GM19239 (cell line): ENCODE measurements at regions not wholly inside any gene's neighbourhood (a gene's known extent, or its start where the extent isn't known, plus 50 kb on each side); places are given as distances from the start of the nearest gene placed in this dataset.
"Not testable (repeated sequence)": the region's sequence is repeated elsewhere in the genome, so short reads cannot be mapped to it uniquely, and the experiment has no call there.

ENCODE experiments used
- DNase-seq: peaks from one replicate; pipeline ENCODE4 v3.0.0; 2011; ENCODE audit warnings: low spot score; ENCODE audit not compliant: insufficient read length
- FAIRE-seq: peaks from 2 replicates; lab custom pipeline; 2011; peaks lifted over from hg19 to GRCh38; lab: Jason Lieb, UNC

DNA sequence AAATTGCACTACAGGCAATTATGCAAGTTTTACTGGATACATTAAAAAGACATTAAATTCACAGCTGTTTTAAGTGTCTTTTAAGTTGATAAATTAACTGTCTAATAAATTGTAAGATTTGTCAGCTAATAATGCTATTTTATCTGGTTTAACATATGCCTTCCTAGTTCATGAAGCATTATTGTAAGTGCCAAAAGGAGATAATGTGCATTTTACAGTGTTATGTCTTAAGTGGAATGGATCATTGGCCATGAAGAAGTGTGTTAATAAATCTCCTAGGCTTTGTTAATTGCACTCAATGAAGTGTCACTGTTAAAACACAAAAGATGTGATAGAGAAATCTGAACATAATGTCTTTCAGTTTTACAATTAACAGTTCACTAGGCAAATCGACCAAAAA is 784.3 kb upstream of the POU3F4 start:
- FAIRE-seq: no peak
- no peak for DNase-seq

DNA sequence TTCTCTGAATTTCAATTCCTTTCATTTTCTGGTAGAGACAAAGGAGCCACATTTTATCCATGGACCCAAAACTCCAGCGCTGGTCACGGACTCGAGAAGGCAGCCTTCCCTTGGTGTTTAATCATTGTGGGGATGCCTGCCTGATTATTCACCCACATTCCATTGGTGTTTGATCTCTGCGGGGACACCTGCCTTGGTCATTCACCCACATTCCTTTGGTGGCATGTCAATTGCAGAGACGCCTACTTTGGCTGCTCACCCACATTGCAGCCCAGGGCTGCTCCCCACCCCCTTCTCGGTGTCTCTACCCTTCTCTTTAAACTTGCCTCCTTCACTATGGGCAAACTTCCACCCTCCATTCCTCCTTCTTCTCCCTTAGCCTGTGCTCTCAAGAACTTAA is 780.7 kb upstream of the POU3F4 start:
- DNase-seq, FAIRE-seq: not testable (repeated sequence)

DNA sequence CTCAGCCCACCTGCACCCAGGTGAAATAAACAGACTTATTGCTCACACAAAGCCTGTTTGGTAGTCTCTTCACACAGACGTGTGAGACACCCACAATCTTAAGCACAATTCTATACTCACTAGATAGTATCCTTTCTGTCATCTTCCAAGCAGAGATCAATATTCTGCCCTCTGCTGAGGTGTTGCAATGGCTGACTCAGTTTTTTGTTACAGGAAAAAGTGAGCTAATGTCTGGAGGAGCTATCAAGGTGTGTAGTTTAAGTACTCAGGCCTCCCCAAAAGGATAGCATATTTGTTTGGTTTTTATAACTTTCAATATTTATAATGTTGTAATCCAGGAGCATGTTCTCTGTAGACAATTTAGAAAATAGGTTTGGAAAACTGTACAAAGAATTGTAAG is 775.2 kb upstream of the POU3F4 start:
- FAIRE-seq (no peak), DNase-seq (no peak)

DNA sequence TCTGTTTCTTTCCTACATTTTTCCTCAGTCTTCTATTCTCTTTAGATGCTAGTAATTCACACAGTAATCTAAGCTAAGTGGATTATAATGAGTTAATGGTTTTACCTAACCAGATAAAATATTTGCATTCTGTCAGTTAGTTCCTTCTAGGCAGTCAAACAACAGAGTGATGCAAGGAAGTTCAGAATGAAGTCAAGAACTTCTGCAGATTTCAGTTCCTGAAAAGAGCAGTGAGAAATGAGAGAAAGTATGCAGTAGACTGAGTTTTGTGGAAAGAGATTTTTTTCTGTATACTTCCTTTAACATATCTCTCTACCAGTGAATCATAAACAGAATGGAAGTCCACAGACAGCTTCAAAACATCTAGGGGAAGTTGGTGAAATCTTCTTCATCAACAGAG is 774.0 kb upstream of the POU3F4 start:
- FAIRE-seq (no peak), DNase-seq (no peak)

DNA sequence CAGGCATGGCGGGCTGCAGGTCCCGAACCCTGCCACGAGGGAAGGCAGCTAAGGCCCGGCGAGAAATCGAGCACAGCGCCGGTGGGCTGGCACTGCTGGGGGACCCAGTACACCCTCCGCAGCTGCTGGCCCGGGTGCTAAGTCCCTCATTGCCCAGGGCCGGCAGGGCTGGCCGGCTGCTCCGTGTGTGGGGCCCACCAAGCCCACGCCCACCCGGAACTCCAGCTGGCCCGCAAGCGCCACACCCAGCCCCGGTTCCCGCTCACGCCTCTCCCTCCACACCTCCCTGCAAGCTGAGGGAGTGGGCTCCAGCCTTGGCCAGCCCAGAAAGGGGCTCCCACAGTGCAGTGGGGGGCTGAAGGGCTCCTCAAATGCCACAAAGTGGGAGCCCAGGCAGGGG is 769.8 kb upstream of the POU3F4 start:
- not testable (repeated sequence) for DNase-seq
- peak; percentile 61 for FAIRE-seq

DNA sequence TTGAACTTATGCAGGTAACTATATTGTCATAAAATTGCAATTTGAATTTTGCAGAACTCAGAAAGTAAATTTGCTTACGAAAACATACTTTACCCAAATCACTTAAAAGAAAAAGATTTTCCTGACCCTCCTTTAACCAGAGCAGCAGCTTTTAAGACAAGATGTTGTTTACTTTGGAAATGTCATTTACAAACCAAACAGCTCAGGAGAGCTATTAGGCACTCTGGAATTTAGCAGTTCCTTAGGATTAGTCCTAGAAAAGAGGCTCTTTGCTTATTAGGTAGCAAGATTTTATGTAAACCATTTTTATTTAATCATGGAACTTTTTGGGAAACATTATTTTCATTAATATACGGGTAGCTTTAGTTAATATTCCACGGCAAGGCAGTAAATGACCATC is 765.7 kb upstream of the POU3F4 start:
- FAIRE-seq (no peak), DNase-seq (no peak)

DNA sequence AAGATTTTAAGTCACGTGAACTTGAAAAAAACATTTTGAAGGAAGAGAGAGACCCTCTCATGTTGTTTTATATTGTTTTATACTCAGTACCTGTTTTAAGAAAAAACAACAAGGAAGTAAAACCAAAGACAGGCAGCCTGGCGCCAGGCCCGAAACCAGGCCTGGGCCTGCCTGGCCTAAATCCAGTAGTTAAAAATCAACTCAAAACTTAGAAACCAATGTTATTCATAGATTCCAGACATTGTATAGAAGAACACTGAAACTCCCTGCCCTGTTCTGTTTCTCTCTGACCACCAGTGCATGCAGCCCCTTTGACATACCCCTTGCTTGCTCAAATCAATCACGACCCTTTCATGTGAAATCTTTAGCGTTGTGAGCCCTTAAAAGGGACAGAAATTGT is 762.4 kb upstream of the POU3F4 start:
- not testable (repeated sequence) for DNase-seq, FAIRE-seq

DNA sequence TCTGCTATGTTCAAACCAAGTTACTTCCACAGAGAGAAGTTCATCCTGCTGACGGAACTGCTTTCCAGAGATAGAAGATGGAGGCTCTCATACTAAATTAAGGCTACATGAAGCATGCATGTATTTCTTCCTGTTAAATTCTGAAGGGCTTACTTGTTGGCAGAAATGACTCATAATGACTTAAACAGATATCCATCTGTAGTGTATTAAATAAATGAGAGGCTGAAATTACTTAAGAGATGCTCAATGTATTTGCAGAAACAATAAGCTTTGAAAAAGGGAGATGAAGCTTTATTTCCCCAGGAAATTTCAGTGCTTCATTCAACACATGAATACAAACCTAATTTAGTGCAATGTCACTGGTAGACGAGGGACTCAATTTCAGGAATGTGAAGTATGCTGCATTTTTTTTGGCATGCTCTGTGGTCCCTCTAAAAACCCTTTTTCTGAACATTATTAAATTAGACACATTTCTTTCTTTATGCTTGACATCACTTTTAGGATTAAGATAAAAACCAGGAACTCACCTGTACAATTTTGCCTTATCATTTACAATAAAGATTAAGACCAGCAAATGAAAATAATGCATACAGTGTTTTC is 759.1 kb upstream of the POU3F4 start:
- DNase-seq (no peak), FAIRE-seq (no peak)

DNA sequence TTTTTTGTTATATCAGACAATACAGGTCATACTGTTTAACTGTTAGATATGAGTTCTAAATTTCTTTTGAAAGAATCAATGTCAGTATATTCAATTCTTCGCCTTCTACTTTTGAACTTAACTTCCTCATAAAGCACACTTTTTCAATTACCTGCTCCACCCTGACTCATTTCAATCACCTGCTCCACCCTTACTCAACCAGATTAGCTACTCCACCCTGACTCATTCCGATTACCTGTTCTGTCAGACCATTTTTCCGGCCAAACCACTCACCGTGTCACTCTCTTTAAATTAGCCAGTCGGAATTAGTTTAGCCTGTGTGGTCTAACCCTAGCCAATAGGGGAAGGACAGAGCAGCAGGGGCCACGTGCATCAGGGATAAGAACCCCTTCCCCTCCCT is 751.8 kb upstream of the POU3F4 start:
- FAIRE-seq (no peak), DNase-seq (no peak)

DNA sequence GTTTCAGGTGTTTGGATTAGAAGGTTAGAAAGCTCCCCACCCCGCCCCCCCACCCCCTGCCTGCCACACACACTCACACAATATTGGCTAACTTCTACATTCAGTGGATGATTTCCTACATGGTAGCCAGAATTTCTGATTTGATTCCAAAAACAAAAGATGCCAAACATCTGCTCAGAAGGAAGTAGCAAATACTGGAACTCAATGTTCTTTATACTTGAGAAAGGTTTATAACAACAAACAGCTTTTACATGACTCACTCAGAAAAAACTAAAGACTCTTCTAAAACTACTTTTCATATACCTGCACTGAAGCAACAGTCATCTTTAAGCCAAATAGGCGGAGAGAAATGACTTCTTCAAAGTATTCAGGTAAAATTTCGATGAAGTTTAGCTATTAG is 750.5 kb upstream of the POU3F4 start:
- peak; percentile 68 for FAIRE-seq

DNA sequence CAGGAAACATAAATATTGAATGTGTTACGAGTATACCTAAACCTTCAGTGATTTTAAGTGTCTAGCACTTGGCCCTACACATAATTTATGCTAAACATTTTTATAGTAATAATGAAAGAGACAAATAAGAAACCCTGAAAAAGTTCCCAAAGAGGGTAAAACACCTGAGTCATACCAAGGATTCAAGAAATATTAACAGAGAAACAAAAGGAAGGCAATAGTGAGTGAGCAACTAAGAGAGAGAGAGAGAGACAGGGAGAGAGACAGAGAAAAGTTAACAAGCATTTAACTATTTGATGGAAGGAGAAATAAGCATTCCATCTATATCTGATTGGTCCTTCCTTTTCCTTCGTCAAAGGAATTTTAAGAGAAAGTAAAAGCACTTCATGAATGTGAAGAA is 743.6 kb upstream of the POU3F4 start:
- DNase-seq (no peak), FAIRE-seq (no peak)

More for the DNA sequence above, 750.5 kb upstream of the POU3F4 start:
- no peak for DNase-seq

DNA sequence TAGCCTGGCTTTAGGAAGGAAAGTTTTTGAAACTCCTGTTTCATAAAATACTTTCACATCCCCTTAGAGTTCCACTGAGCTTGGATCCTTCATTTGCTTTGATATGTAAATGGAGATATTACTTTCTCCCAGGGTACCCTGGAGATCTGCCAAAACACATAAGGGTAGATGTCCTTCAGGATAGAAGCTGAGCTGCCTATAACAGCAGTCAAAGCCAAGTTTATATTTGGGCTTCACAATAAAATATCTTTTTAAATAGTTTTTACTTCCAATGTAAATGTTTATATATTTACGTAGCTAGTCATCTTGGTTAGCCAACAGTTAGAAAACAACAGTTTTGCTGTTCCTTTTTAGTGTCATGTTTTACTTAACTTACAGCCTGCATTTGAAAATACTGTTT is 742.3 kb upstream of the POU3F4 start:
- DNase-seq (no peak), FAIRE-seq (no peak)

DNA sequence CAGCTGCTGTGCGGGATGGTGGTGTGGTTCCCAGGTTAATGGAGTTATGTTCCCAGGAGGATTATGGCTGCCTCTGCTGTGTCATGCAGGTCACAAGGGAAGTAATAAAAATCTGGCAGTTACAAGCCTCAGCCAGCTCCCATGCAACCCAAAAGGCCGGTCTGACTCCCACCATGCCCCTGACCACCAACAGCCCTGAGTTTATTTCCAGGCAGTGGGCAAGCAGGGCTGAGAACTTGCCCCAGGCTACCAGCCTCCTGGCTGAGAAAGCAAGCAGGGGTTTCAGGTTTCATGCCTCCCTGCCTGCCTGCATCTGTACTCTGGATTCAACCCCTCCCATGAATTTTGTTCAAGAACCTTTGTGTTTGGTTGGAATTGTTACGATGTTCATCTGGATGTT is 732.7 kb upstream of the POU3F4 start:
- no peak for DNase-seq
- FAIRE-seq: no peak

DNA sequence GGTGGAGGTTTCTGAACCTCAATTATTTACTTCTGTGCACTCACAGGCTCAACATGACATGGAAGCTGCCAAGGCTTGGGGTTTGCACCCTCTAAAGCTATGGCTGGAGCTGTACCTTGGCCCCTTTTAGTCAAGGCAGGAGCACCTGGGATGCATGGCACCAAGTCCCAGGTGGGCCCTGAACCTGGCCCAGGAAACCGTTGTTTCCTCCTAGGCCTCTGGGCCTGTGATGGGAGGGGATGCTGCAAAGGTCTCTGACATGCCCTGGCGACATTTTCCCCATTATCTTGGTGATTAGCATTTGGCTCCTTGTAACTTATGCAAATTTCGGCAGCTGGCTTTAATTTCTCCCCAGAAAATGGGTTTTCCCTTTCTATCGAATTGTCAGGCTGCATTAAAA is 726.1 kb upstream of the POU3F4 start:
- no peak for FAIRE-seq
- no peak for DNase-seq

DNA sequence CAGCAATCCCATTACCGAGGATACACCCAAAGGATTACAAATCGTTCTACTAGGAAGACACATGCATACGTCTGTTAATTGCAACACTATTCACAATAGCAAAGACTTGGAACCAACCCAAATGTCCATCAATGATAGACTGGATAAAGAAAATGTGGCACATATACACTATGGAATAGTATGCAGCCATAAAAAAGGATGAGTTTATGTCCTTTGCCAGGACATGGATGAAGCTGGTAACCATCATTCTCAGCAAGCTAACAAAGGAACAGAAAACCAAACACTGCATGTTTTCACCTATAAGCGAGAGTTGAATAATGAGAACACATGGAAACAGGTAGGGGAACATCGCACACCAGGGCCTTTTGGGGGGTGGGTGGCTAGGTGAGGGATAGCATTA is 695.2 kb upstream of the POU3F4 start:
- FAIRE-seq, DNase-seq: not testable (repeated sequence)

DNA sequence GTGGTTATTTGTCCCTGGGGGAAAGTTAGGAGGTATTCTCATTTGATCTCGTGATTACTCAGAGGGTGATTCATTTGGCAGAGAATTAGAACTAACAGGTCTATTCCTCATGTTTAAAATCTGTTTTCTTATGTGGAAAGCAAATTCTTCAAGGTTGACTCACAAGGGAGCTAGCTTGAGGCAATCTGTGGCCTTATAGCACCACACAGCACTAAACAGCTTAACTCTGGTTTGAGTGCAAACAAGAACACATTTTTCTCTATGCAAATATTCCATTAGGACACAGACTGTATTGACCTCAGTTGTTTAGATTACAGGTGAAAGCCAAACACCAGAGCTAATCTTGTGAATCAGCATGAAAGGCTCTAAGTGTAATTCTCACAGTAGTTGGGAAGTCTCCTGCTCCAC is 694.4 kb upstream of the POU3F4 start:
- no peak for DNase-seq
- no peak for FAIRE-seq

DNA sequence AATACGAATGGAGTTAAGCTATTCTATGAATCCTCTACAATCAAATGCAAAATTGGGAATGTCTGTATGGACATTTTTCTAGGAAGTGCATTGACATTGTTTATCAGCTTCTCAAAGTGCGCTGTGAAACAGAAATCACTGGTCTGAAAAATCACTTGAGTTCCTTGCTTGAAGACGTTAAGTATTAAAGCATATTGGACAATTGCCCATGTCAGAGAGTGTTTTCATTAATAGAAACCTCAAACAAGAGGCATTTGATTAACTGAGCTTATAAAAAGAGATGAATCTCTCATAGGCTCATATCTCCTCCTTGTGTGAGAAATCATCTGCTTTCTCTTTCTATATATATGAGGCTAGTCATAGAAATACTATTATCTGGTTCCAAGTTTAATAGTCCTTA is 692.1 kb upstream of the POU3F4 start:
- FAIRE-seq: no peak
- DNase-seq: no peak

DNA sequence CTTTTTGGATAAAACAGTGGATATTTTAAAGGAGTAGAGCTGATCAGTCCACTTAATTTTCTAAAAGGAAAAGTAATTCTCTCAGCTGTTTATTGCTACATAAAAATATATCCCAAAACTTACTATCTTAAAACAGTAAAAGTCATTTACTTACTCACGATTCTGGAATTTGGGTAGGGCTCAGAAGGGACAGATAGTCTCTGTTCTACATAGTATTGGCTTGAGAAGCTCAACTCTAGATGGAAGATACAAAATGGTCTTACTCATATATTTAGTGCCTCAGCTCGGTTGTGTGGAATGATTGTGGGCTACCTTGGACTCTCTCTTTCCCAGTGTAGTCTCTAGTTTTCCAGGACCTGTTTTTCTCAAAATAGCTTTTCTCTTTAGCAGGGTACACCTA is 691.5 kb upstream of the POU3F4 start:
- DNase-seq (no peak), FAIRE-seq (no peak)

DNA sequence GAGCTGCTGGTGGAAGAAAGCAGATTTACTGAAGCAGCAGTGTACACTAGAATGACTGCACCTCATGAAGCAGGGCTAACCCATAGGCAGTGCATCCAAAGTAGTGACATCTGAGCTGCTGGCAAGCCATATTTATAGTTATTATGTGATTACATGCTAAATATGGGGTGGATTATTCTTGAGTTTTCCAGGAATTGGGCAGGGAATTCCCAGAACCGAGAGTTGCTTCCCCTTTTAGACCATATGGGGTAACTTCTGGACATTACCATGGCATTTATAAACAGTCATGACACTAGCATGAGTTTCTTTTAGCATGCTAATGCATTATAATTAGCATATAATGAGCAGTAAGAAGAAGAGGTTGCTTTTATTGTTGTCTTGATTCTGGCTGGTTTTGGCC is 665.8 kb upstream of the POU3F4 start:
- DNase-seq (no peak), FAIRE-seq (no peak)

DNA sequence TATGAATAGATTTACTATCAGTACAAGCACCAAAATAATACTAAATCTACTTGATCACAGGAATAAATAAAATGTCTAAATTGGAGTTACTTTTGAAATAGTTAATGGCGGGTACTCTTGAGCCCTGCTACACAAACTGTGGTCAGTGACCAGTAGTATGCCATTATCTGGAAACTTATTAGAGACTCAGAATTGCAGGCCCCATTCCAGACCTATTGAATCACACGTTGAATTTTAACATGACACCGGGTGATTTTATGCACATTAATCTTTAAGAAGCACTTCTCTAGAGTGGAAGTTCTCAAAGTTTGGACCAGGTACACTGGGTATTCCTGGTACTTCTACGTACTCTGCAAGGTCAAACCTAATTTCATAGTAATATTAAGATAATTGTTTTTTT is 660.0 kb upstream of the POU3F4 start:
- DNase-seq: no peak

More for the DNA sequence above, 660.0 kb upstream of the POU3F4 start:
- no peak for FAIRE-seq
